Kidney (tissue), 13 donors: ENCODE measurements at regions not wholly inside any gene's neighbourhood (a gene's known extent, or its start where the extent isn't known, plus 50 kb on each side); places are given as distances from the start of the nearest gene placed in this dataset.

Experiments
- DNase-seq, 5 donors: peaks; one replicate each; pipeline ENCODE4 v3.0.0-alpha.2; 2013 to 2020
- FAIRE-seq: peaks from 2 replicates; lab custom pipeline; 2012; peaks lifted over from hg19 to GRCh38; lab: Jason Lieb, UNC
- H3K27ac ChIP-seq, 2 donors: one replicate each; pipeline ENCODE4 v1.7.0; 2013; ENCODE audit warnings: low read depth in 2 of 2, low read length in 2 of 2, inconsistent platforms in 1 of 2
- H3K27me3 ChIP-seq: one replicate; pipeline ENCODE4 v1.7.1; 2013; ENCODE audit warnings: low read length, inconsistent platforms; ENCODE audit not compliant: control insufficient read depth, insufficient read depth
- H3K36me3 ChIP-seq, 3 donors: one replicate each; pipeline versions ENCODE4 v1.7.0 to v1.7.1; 2013; ENCODE audit warnings: low read length in 3 of 3, control low read depth in 1 of 3, inconsistent platforms in 1 of 3; ENCODE audit not compliant: insufficient read depth in 3 of 3, control insufficient read depth in 2 of 3
- H3K4me1 ChIP-seq, 3 donors: one replicate each; pipeline versions ENCODE4 v1.7.0 to v1.7.1; 2013; ENCODE audit warnings: low read length in 3 of 3, inconsistent platforms in 1 of 3, low read depth in 1 of 3; ENCODE audit not compliant: control insufficient read depth in 2 of 3, insufficient read depth in 2 of 3
- H3K4me3 ChIP-seq, 3 donors: one replicate each; pipeline versions ENCODE4 v1.7.0 to v1.8.1; 2013; ENCODE audit warnings: low read length in 3 of 3, control low read depth in 1 of 3, inconsistent platforms in 1 of 3
- H3K9ac ChIP-seq, 3 donors: one replicate each; pipeline versions ENCODE4 v1.7.0 to v1.7.1; 2013; ENCODE audit warnings: low read length in 3 of 3, control low read depth in 1 of 3, inconsistent platforms in 1 of 3
- H3K9me3 ChIP-seq, 3 donors: one replicate each; pipeline versions ENCODE4 v1.7.0 to v1.7.1; 2013; ENCODE audit warnings: low read length in 3 of 3, control low read depth in 1 of 3, inconsistent platforms in 1 of 3; ENCODE audit not compliant: control insufficient read depth in 2 of 3, insufficient read depth in 1 of 3
- CTCF ChIP-seq: IDR thresholded peaks from 3 replicates; pipeline ENCODE4 v1.5.1; 2012; ENCODE audit warnings: mild to moderate bottlenecking, moderate library complexity, borderline replicate concordance; ENCODE audit not compliant: insufficient read depth; ENCODE audit errors: extremely low read depth
- intact Hi-C: fragments of 100-400 bp; cut with DNase I; formaldehyde crosslinking; loops from one replicate; pipeline ENCODE4 v1.11.1; 2022
- donor health status: control.
- donor health status: control.
- donor health status: control.
- donor health status: control.
- donor health status: control.
- donor health status: DM: yes; HTN: yes; CAD: no.
- donor health status: Normal renal cell carcinoma (clear cell type).

GRCh38 chr18:46215902-46216723 is 111.9 kb downstream of the HAUS1 start:
- TF ChIP-seq CTCF = no peak
- Histone ChIP-seq H3K27ac (no peak overlapping the region), H3K36me3 (peaks cover 0 to 12% (median 2%) of the 10 kb centered on the region in 3 donors), H3K9me3 (no peaks in the 10 kb centered on the region), H3K27me3 (no peaks in the 10 kb centered on the region), H3K9ac (no peak overlapping the region), H3K4me1 (no peaks in the 10 kb centered on the region), H3K4me3 (no peak overlapping the region)
- intact Hi-C loops = no loop called here
- DNase-seq (no peak), FAIRE-seq (no peak)

- intact Hi-C loops = no loop called here
- DNase-seq = no peak
- no peak for FAIRE-seq
Measured at GRCh38 chr18:46220116-46220515, 115.9 kb downstream of the HAUS1 start.

GRCh38 chr18:46222093-46222492 is 117.9 kb downstream of the HAUS1 start:
- intact Hi-C loops = no loop called here
- H3K4me3 ChIP-seq = no peak overlapping the region
- TF ChIP-seq CTCF = no peak
- no peak overlapping the region for H3K9ac ChIP-seq
- no peaks in the 10 kb centered on the region for H3K27me3 ChIP-seq
- H3K9me3 ChIP-seq = no peaks in the 10 kb centered on the region
- no peak overlapping the region for H3K27ac ChIP-seq
- DNase-seq (no peak), FAIRE-seq (no peak)
- peaks cover 0 to 3% (median 3%) of the 10 kb centered on the region in 3 donors for H3K36me3 ChIP-seq
- no peaks in the 10 kb centered on the region for H3K4me1 ChIP-seq

More at GRCh38 chr18:46220116-46220515, 115.9 kb downstream of the HAUS1 start:
- no peaks in the 10 kb centered on the region for H3K9me3 ChIP-seq
- peaks cover 0 to 12% (median 4%) of the 10 kb centered on the region in 3 donors for H3K36me3 ChIP-seq
- H3K27me3 ChIP-seq = no peaks in the 10 kb centered on the region
- H3K4me1 ChIP-seq = no peaks in the 10 kb centered on the region
- no peak overlapping the region for H3K4me3 ChIP-seq
- H3K9ac ChIP-seq = no peak overlapping the region
- TF ChIP-seq CTCF = no peak
- no peak overlapping the region for H3K27ac ChIP-seq
